Right lobe of liver (tissue), 6 donors: ENCODE measurements at regions not wholly inside any gene's neighbourhood (a gene's known extent, or its start where the extent isn't known, plus 50 kb on each side); places are given as distances from the start of the nearest gene placed in this dataset.
A peak's percentile ranks its signal among the peaks of the same experiment; 100 is the strongest.

ENCODE experiments used
- ATAC-seq, 4 donors: fragments of 200-7000 bp; cut with Tn5 transposase; one replicate each; pipeline ENCODE4 v1.9.1; 2020; ENCODE audit warnings: mild to moderate bottlenecking in 4 of 4, moderate library complexity in 4 of 4
- DNase-seq, 3 donors: peaks; one replicate each; pipeline ENCODE4 v3.0.0-alpha.2; 2020
- H3K27ac ChIP-seq, 3 donors: fragments of 200-600 bp; one replicate each; pipeline ENCODE4 v1.8.0; 2022
- H3K27me3 ChIP-seq, 2 donors: fragments of 200-600 bp; one replicate each; pipeline ENCODE4 v1.8.0; 2022
- H3K36me3 ChIP-seq, 4 donors: fragments of 200-600 bp; sonication (generic) in 1 of 4; one replicate each; pipeline versions ENCODE4 v1.5.1 to v1.8.0; 2017 to 2022; ENCODE audit warnings: control low read depth in 1 of 4
- H3K4me1 ChIP-seq, 4 donors: fragments of 200-600 bp; sonication (generic) in 1 of 4; one replicate each; pipeline versions ENCODE4 v1.5.1 to v1.8.0; 2017 to 2022; ENCODE audit warnings: control low read depth in 1 of 4
- H3K4me3 ChIP-seq, 3 donors: fragments of 200-600 bp; one replicate each; pipeline ENCODE4 v1.8.0; 2022
- H3K9me3 ChIP-seq, 4 donors: fragments of 200-600 bp; sonication (generic) in 1 of 4; one replicate each; pipeline versions ENCODE4 v1.5.1 to v1.8.0; 2017 to 2022; ENCODE audit warnings: control low read depth in 1 of 4
- POLR2A ChIP-seq: fragments of 450-650 bp; IDR thresholded peaks from one replicate; pipeline ENCODE4 v1.6.1; 2017; ENCODE audit warnings: antibody characterized with exemption, mild to moderate bottlenecking
- WGBS: methylation state at CpG from one replicate; pipeline ENCODE4 v1.1.6; 2018; ENCODE audit warnings: low coverage, low lambda C conversion rate; ENCODE audit not compliant: insufficient coverage; ENCODE audit errors: missing lambda C conversion rate; 5-methylcytosine and 5-hydroxymethylcytosine counted together
- intact Hi-C, 2 donors: fragments of 100-400 bp; cut with DNase I; formaldehyde crosslinking; loops; one replicate each; pipeline versions ENCODE4 v1.11.2 to v1.14.1; 2022
- TF ChIP-seq, protein P1 (sequence below), 4 donors: fragments of 200-600 bp in 3 of 4; fragments of 450-650 bp in 1 of 4; IDR thresholded peaks; one replicate each; pipeline versions ENCODE4 v1.5.1 to v1.8.0; 2016 to 2022; ENCODE audit warnings: antibody characterized with exemption in 4 of 4, mild to moderate bottlenecking in 2 of 4
- donor health status: DM: no; HTN: yes; CAD: no.
- donor health status: DM: no; HTN: no; CAD: no.
- donor health status: DM: no; HTN: no; CAD: no.
- donor health status: DM: no; HTN: yes; CAD: no.
- donor health status: DM: no; HTN: yes; CAD: no.

DNA sequence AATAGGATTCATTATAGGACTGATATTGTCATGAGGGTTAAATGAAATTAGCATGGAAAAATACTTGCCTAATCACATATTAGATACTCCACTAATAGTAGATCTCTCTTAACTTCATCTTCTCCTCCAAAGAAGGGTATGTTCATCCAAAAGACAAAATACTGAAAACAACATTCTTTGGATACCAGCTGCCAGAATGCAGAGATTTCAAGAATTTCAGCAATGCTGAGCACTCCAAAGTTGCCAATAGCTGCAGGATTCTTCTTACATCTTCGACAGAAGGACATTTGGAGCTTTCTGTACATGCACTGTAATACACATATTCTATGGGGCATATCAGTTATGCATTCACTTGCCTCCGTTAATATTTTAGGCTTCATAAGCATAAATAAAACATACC is 436.5 kb downstream of the HAPSTR1 start:
- no peaks in the 10 kb centered on the region for H3K36me3 ChIP-seq
- 49% methylated on average over 2 of the region's 2 CpGs for WGBS
- no peak for TF ChIP-seq POLR2A
- TF ChIP-seq, protein P1, sequence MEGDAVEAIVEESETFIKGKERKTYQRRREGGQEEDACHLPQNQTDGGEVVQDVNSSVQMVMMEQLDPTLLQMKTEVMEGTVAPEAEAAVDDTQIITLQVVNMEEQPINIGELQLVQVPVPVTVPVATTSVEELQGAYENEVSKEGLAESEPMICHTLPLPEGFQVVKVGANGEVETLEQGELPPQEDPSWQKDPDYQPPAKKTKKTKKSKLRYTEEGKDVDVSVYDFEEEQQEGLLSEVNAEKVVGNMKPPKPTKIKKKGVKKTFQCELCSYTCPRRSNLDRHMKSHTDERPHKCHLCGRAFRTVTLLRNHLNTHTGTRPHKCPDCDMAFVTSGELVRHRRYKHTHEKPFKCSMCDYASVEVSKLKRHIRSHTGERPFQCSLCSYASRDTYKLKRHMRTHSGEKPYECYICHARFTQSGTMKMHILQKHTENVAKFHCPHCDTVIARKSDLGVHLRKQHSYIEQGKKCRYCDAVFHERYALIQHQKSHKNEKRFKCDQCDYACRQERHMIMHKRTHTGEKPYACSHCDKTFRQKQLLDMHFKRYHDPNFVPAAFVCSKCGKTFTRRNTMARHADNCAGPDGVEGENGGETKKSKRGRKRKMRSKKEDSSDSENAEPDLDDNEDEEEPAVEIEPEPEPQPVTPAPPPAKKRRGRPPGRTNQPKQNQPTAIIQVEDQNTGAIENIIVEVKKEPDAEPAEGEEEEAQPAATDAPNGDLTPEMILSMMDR (IDR thresholded peaks at IDR 0.05) = no peak
- DNase-seq = no peak
- peaks cover 0 to 2% (median under 1%) of the 10 kb centered on the region in 4 donors for H3K4me1 ChIP-seq
- no peaks in the 10 kb centered on the region for H3K27me3 ChIP-seq
- H3K4me3 ChIP-seq = no peak overlapping the region
- ATAC-seq = no peak
- H3K27ac ChIP-seq = no peak overlapping the region
- H3K9me3 ChIP-seq = no peaks in the 10 kb centered on the region
- intact Hi-C loops = no loop called here

DNA sequence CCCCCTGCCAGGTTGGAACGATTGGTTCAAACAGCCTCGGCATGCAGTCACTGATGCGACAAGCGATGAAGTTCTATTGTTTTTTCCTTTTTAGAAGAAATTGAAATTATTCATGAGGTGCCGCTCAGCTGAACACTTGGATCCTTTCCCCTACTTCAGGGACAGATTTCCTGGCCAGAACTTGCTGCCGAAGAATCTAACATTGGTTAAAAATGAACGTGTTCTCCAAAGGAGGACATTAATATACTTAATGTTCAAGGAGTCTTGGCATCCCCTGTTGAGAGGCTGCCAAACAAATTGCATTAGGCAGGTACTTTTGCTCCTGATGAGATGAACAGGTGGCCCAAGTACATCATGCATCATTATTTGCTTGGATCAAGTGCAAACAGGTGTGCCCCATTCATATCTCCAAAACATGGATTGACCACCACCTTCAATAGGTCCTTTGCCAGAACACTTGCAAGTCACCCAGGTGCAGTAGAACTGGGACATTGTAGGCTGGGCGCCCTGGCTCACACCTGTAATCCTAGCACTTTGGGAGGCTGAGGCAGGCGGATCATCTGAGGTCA is 437.2 kb downstream of the HAPSTR1 start:
- Histone ChIP-seq H3K4me1 (peaks cover 0 to 8% (median 4%) of the 10 kb centered on the region in 4 donors), H3K9me3 (no peaks in the 10 kb centered on the region), H3K36me3 (no peaks in the 10 kb centered on the region), H3K4me3 (no peak overlapping the region), H3K27me3 (no peaks in the 10 kb centered on the region), H3K27ac (no peak overlapping the region)
- ATAC-seq (no peak), DNase-seq (no peak)
- intact Hi-C loops = no loop called here
- WGBS = 70% methylated on average over 7 of the region's 9 CpGs
- TF ChIP-seq POLR2A = no peak
- TF ChIP-seq, protein P1 (IDR thresholded peaks at IDR 0.05) = no peak

DNA sequence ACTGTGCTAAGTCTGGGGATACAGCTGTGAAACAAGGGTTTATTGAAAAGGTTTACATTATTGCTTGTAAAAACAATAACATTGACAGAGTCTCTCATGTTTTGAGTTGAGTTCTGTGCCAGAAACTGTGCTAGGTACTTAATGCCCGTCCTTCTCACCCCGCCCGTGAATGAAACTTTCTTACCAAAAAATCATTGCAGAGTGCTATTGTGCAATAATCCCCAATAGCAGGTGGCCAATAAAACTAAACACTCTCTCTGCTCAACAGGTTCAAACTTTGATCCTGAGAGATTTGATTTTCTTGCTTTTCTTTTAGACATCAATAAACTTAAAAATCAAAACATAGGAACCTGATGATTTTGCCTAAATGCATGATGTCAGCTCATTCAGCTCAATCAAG is 441.6 kb downstream of the HAPSTR1 start:
- Histone ChIP-seq H3K27ac (no peak overlapping the region), H3K4me3 (no peak overlapping the region), H3K9me3 (no peaks in the 10 kb centered on the region), H3K27me3 (no peaks in the 10 kb centered on the region), H3K36me3 (no peaks in the 10 kb centered on the region), H3K4me1 (peaks cover 0 to 17% (median 6%) of the 10 kb centered on the region in 4 donors)
- intact Hi-C loops = no loop called here
- TF ChIP-seq, protein P1 (IDR thresholded peaks at IDR 0.05) = no peak
- TF ChIP-seq POLR2A = no peak
- no peak for DNase-seq
- peak; percentile 66 to 81 (median 75) for ATAC-seq
- WGBS = 38% methylated on average over 3 of the region's 3 CpGs

DNA sequence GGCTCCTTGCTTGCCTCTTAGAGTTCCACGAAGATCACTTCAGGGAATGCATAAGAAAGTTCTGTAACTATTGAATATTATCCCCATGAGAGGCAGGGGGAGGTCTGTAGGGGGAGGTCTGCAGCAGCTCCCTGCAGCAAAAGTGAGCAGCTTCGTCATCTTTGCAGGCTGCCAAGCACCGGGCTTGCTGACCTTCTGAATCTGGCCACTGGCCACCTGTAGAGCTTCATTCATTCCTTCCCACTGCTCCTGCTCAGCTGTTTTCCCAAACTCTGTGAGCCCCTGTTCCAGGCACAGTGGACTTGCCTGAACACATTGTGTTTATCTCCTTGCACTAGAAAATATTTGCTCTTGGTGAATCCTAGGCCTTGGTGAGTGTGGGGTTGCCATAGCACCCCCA is 443.3 kb downstream of the HAPSTR1 start:
- Histone ChIP-seq H3K27me3 (no peaks in the 10 kb centered on the region), H3K4me1 (peaks cover 0 to 20% (median 7%) of the 10 kb centered on the region in 4 donors), H3K27ac (no peak overlapping the region), H3K36me3 (no peaks in the 10 kb centered on the region), H3K4me3 (no peak overlapping the region), H3K9me3 (no peaks in the 10 kb centered on the region)
- intact Hi-C loops = no loop called here
- 33% methylated on average over 3 of the region's 3 CpGs for WGBS
- DNase-seq (peak in 1 of 3 donors; percentile 48), ATAC-seq (peak; percentile 52 to 74 (median 64))
- TF ChIP-seq, protein P1 (IDR thresholded peaks at IDR 0.05) = no peak
- TF ChIP-seq POLR2A = no peak
